ENCODE measurements at regions not wholly inside any gene's neighbourhood (a gene's known extent, or its start where the extent isn't known, plus 50 kb on each side); places are given as distances from the start of the nearest gene placed in this dataset.

- Histone ChIP-seq H3K4me3 (ENCODE audit: low read length) (no peak overlapping the region), H4K20me1 (ENCODE audit: control insufficient read depth, insufficient read depth, low read depth, low read length) (no peaks in the 10 kb centered on the region), H3K9me3 (ENCODE audit: control insufficient read depth, insufficient read depth, low read length) (no peaks in the 10 kb centered on the region), H3F3A (ENCODE audit: control insufficient read depth, insufficient read depth) (no peaks in the 10 kb centered on the region), H3K4me2 (ENCODE audit: low read length) (no peak overlapping the region), H3K27me3 (ENCODE audit: control insufficient read depth, low read length) (no peaks in the 10 kb centered on the region), H3K9me2 (replicated peaks; ENCODE audit: control insufficient read depth, low read length) (no peaks in the 10 kb centered on the region), H3K4me1 (ENCODE audit: control insufficient read depth, low read length) (no peaks in the 10 kb centered on the region), H3K27ac (ENCODE audit: low read depth, low read length) (no peak overlapping the region), H3K79me2 (ENCODE audit: control insufficient read depth, low read length) (no peaks in the 10 kb centered on the region), H3K36me3 (ENCODE audit: control insufficient read depth, low read length) (no peaks in the 10 kb centered on the region)
- TF ChIP-seq, protein P1, sequence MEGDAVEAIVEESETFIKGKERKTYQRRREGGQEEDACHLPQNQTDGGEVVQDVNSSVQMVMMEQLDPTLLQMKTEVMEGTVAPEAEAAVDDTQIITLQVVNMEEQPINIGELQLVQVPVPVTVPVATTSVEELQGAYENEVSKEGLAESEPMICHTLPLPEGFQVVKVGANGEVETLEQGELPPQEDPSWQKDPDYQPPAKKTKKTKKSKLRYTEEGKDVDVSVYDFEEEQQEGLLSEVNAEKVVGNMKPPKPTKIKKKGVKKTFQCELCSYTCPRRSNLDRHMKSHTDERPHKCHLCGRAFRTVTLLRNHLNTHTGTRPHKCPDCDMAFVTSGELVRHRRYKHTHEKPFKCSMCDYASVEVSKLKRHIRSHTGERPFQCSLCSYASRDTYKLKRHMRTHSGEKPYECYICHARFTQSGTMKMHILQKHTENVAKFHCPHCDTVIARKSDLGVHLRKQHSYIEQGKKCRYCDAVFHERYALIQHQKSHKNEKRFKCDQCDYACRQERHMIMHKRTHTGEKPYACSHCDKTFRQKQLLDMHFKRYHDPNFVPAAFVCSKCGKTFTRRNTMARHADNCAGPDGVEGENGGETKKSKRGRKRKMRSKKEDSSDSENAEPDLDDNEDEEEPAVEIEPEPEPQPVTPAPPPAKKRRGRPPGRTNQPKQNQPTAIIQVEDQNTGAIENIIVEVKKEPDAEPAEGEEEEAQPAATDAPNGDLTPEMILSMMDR (IDR thresholded peaks at IDR 0.05; ENCODE audit: low read depth, low read length, poor library complexity, severe bottlenecking), result no peak
- TF ChIP-seq EZH2phosphoT487 (IDR thresholded peaks at IDR 0.05; ENCODE audit: borderline replicate concordance, low read length), result no peak
Observed at GRCh38 chr13:57918086-57918485, 286.5 kb downstream of the PCDH17 start.

- Histone ChIP-seq H3K9me2 (replicated peaks; ENCODE audit: control insufficient read depth, low read length) (no peaks in the 10 kb centered on the region), H3K4me1 (ENCODE audit: control insufficient read depth, low read length) (no peaks in the 10 kb centered on the region), H3K4me2 (ENCODE audit: low read length) (no peak overlapping the region), H3K36me3 (ENCODE audit: control insufficient read depth, low read length) (no peaks in the 10 kb centered on the region), H3F3A (ENCODE audit: control insufficient read depth, insufficient read depth) (no peaks in the 10 kb centered on the region), H3K27ac (ENCODE audit: low read depth, low read length) (no peak overlapping the region), H3K4me3 (ENCODE audit: low read length) (no peak overlapping the region), H3K79me2 (ENCODE audit: control insufficient read depth, low read length) (no peaks in the 10 kb centered on the region), H4K20me1 (ENCODE audit: control insufficient read depth, insufficient read depth, low read depth, low read length) (no peaks in the 10 kb centered on the region), H3K27me3 (ENCODE audit: control insufficient read depth, low read length) (no peaks in the 10 kb centered on the region), H3K9me3 (ENCODE audit: control insufficient read depth, insufficient read depth, low read length) (no peaks in the 10 kb centered on the region)
- TF ChIP-seq EZH2phosphoT487 (IDR thresholded peaks at IDR 0.05; ENCODE audit: borderline replicate concordance, low read length), result no peak
Observed at GRCh38 chr13:57918913-57919312, 287.4 kb downstream of the PCDH17 start.

DNA sequence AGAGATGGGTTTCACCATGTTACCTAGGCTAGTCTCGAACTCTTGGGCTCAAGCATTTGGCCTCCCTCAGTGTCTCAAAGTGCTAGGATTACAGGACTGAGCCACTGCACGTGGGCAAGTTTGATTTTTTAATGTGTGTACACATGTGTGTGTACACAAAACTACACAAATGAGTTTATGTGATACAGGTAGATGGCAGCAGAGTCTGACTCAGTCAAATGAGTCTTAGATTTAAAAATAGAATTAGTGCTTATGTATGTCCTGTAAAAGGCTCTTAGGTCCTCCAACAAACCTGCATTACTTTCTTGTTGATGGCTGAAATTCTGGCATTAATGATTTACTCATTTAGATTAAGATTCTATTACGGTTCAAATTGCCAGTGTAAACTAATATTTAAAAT lies 293.7 kb downstream of the PCDH17 start:
- Histone ChIP-seq H3F3A (ENCODE audit: control insufficient read depth, insufficient read depth) (no peaks in the 10 kb centered on the region), H3K79me2 (ENCODE audit: control insufficient read depth, low read length) (no peaks in the 10 kb centered on the region), H3K4me2 (ENCODE audit: low read length) (no peak overlapping the region), H4K20me1 (ENCODE audit: control insufficient read depth, insufficient read depth, low read depth, low read length) (no peaks in the 10 kb centered on the region), H3K4me1 (ENCODE audit: control insufficient read depth, low read length) (no peaks in the 10 kb centered on the region), H3K27ac (ENCODE audit: low read depth, low read length) (no peak overlapping the region), H3K27me3 (ENCODE audit: control insufficient read depth, low read length) (no peaks in the 10 kb centered on the region), H3K9me2 (replicated peaks; ENCODE audit: control insufficient read depth, low read length) (no peaks in the 10 kb centered on the region), H3K9me3 (ENCODE audit: control insufficient read depth, insufficient read depth, low read length) (no peaks in the 10 kb centered on the region), H3K4me3 (ENCODE audit: low read length) (no peak overlapping the region), H3K36me3 (ENCODE audit: control insufficient read depth, low read length) (no peaks in the 10 kb centered on the region)
- TF ChIP-seq, protein P1 (IDR thresholded peaks at IDR 0.05; ENCODE audit: low read depth, low read length, poor library complexity, severe bottlenecking), result no peak
- no peak for TF ChIP-seq EZH2phosphoT487 (IDR thresholded peaks at IDR 0.05; ENCODE audit: borderline replicate concordance, low read length)

- Histone ChIP-seq H3K4me1 (ENCODE audit: control insufficient read depth, low read length) (no peaks in the 10 kb centered on the region), H4K20me1 (ENCODE audit: control insufficient read depth, insufficient read depth, low read depth, low read length) (no peaks in the 10 kb centered on the region), H3K27me3 (ENCODE audit: control insufficient read depth, low read length) (no peaks in the 10 kb centered on the region), H3K9me3 (ENCODE audit: control insufficient read depth, insufficient read depth, low read length) (no peaks in the 10 kb centered on the region), H3K36me3 (ENCODE audit: control insufficient read depth, low read length) (no peaks in the 10 kb centered on the region), H3K27ac (ENCODE audit: low read depth, low read length) (no peak overlapping the region), H3K4me3 (ENCODE audit: low read length) (no peak overlapping the region), H3K4me2 (ENCODE audit: low read length) (no peak overlapping the region), H3K79me2 (ENCODE audit: control insufficient read depth, low read length) (no peaks in the 10 kb centered on the region), H3K9me2 (replicated peaks; ENCODE audit: control insufficient read depth, low read length) (no peaks in the 10 kb centered on the region), H3F3A (ENCODE audit: control insufficient read depth, insufficient read depth) (no peaks in the 10 kb centered on the region)
- TF ChIP-seq, protein P1 (IDR thresholded peaks at IDR 0.05; ENCODE audit: low read depth, low read length, poor library complexity, severe bottlenecking), result no peak
- TF ChIP-seq EZH2phosphoT487 (IDR thresholded peaks at IDR 0.05; ENCODE audit: borderline replicate concordance, low read length), result no peak
Observed at GRCh38 chr13:57925751-57926150, 294.2 kb downstream of the PCDH17 start.

All from DOHH2 (cell line).